CD4-positive, alpha-beta T cell treated with Interleukin-2 at 100 ng/mL for 4 hours (primary cell): ENCODE measurements at regions not wholly inside any gene's neighbourhood (a gene's known extent, or its start where the extent isn't known, plus 50 kb on each side); places are given as distances from the start of the nearest gene placed in this dataset.

Experiments used
- DNase-seq: peaks from one replicate; pipeline ENCODE4 v3.0.0-alpha.2; 2020; ENCODE audit warnings: low spot score

DNA sequence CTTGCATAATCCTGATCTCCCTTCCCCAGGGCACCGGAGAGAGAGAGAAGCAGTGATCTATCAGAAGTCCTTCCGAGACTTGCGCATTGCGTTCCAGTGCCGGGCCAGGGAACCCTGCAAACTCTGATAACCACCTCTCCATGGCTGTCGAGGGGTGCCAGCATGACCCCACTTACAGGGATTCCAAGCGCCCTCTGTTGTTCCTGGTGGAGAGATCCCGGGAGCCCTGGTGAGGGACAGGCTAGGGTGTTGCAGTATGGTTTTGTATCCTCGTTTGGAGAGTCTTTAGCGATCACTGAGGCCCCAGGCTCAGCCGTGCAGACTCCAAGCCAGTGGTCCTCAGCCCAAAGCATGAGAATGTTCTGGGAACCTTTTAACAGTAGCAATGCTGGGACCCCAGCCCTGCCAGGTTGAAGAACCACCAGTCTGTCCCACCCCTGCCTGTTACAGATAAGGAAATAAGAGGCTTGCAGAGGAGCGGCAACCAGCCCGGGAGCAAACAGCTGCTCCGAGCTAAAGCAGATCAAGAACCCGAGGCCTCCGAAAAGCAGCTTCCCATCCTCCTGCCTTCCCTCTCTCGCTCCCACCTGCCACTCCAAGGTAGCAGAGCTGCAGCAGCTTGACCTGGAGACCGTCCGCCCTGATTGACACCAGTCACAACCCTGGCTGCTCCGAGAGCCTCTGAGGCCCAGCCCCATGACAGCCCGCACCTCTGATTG lies 150.3 kb upstream of the RPL38 start:
- no peak for DNase-seq

- no peak for DNase-seq
These were observed 149.8 kb upstream of the RPL38 start for GRCh38 chr17:74053712-74054078.

- no peak for DNase-seq
These were observed 149.2 kb upstream of the RPL38 start for GRCh38 chr17:74054249-74054648.

DNA sequence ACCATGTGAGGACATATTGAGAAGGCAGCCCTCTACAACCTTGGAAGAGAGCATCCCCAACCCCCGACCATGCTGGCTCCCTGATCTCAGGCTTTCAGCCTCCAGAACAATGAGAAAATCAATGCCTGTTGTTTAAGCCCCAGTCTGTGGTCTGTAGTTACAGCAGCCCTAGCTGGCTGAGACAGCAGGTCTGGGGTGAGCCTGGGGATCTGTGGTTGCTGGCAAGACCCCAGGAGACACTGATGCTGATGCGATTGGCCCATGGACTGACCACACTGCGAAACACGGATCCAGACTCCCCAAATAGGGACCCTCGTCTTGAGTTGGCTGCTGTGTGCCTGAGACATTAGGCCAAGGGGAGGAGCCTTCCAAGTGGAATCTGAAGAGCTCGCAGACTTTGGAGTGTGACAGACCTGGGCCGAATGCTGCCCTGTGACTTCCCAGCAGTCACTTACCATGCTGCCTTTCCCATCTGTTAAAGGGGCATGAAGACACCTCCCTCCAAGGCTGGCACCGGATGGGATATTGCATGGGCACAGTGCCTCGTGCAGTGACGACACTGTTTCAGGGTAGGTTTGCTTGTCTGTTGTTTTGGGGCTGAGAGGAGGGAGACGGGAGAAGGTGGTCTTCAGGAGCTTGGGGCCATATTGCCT lies 147.8 kb upstream of the RPL38 start:
- DNase-seq, result no peak

DNA sequence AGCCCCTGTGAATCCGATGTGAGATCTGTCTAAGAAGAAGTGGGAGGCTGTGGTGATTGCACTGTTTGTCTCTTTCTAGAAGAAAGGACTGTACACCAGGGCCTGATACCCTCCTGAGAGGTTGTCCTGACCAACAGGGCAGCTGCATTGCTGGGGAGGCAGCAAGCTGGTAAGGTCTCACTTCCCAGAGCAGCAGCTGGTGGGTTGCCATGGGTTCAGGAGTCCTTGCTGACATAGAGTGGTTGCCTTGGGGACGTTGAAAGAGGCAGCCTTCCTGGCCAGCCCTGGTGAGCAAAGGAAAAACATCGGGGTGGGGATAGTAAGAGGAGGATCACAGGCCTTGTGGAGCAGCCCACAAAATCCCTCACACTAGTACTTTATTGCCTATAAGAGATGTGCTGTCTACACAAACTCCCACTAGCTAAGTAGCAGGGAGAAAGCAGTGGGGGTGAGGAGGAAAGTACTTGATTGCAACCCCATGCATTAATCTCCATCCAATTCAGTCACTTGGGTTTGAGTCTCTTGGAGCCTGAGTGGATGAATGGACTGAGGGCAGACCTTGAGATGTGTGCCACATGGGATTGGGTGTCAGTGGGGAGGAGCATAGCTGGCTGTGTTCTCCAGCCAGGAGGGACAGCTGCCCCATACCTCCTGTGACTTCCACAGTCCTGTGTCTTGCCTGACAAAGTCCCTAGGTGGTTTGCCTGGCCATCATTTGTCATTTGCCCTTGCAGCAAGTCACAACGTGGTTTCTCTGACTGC lies 143.8 kb upstream of the RPL38 start:
- no peak for DNase-seq

DNA sequence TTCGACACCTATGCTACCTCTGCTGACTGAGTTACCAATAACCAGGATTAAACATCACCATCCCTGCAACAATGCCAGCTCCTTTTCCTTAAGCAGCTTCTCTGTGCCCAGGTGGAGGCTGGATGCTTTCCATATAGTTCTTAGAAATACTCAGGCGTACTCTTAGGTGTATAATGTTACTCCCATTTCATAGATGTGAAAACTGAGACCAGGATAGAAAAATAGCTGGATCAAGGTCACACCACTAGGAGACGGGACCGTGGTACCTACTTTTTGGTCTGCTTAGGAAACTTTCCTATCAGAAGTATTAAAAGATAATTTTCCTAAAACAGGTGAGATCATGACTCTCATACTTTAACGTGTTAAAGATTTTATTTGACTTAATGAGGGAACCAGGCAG lies 141.7 kb upstream of the RPL38 start:
- DNase-seq, result no peak

- DNase-seq, result no peak
These were observed 141.2 kb upstream of the RPL38 start for GRCh38 chr17:74062234-74062633.

DNA sequence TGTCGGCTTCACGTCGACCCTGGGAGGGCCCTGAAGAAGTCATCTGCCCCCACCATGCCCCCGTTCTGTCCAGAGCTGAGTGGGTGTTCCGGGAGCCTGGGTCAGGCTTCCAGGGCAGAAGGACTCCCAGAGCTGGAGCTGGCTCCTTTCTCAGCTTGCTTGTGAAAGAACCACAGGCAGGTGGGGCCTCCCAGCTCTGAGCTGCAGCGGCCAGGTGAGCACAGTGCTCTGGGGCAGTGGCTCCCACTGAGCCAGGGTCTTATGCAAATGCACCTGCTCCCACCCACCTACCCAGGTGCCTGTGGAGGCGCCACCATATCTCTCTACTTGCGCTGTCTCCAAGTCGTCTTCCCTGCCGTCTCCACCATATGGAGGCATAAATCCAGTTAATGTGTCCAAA lies 140.0 kb upstream of the RPL38 start:
- DNase-seq, result no peak

DNA sequence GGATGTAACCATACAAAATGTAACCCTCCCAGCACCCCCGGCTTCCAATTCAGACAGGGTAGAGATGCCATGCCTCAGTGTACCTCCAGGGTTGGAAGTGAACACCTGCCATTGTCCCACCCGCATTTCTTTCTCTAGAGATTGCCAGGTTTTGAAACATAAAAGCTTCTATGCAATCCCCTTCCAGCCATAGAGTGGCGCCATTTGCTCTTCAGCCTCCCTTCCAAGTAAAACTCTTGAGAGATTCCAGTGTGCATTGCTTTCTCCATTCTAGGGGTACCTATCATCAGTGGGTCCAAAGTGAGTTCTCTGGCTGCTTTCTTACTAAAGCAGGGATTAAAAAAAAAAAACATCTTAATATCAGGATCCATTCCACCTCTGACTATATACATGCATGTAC lies 133.1 kb upstream of the RPL38 start:
- DNase-seq, result no peak

DNA sequence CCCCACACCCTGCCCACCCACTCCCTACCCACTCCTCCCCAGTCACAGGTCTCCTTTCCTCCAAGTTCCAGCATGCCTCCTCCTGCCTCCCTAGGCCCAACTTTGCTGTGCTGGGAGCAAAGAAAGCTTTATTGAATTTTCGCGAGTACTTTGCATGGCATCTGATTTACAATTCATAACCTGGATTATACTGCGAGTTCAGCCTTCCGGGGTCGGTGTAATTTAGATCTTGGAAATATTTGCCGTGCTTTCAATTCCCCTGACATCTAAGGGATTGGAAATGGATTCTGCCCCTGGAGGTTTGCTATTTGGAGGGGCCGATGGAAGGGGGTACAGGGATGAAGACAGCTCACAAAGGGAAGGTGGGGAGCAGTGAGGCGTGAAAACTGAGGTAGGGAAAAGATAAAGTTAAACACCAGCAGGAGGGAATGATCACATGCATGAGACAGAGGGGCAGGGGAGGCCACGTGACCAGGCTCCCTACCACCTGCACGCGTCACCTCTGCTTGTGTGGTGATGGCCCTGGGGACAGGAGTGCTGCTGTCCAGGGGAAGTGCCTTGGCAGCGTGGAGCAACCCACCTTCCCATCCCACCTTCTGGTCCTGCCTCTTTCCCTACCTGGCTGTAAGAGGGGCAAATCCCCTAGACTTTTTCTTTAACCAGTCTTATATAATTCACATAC lies 132.3 kb upstream of the RPL38 start:
- no peak for DNase-seq

GRCh38 chr17:74072340-74072739 lies 131.1 kb upstream of the RPL38 start:
- DNase-seq, result no peak

DNA sequence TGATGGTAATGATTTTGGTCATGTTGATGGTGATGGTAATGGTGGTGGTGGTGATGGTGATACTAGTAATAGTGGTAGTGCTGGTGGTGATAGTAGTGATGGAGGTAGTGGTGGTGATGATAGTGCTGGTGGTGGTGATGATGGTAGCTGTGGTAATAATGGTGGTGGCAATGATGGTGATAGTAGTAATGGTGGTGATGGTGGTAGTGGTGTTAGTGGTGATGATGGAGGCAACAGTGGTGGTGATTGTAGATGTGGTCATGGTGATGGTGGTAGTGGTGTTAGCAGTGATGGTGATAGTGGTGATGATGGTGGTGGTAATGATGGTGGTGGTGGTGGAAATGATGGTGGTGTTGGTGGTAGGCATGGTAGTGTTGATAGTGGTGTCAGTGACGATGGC lies 127.0 kb upstream of the RPL38 start:
- DNase-seq, result no peak

- DNase-seq, result no peak
These were observed 126.2 kb upstream of the RPL38 start for GRCh38 chr17:74077231-74077630.

- no peak for DNase-seq
These were observed 125.0 kb upstream of the RPL38 start for GRCh38 chr17:74078363-74078941.

DNA sequence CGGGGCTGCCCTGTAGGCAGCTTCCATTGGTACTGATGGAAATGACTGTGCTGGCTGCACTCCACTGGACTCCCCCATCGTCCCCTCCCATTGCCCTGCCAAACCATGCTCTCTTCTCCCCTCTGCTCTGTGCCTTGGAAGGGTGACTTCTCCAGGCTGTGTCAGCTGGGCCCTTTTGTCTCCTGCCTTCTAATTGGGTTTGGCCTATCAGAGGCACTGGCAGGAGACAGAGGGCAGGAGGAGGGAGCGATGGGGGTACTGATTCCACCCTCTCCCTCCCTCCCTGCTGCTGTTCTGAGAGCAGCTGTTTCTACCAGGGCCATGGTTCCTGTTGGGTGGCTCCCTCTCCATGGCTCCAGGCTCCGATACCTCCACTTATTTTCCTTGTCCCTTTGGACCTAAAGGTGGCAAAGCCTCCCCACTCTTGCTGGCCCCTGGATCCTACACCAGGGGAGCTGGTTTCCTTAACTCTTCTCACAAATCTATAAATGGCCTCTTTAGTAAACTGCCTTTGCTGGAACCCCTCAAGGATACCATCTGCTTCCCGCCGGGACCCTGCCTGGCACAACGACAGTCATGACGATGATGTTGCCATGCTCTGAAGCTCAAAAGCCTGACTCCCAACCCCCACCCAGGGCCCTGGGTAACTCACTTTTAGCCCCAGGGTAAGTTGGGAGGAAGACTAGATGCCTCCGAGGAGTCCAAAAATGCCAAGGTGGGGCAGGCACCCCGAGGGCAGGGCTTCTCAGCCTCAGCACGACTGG lies 123.8 kb upstream of the RPL38 start:
- DNase-seq, result no peak

- DNase-seq, result no peak
These were observed 122.6 kb upstream of the RPL38 start for GRCh38 chr17:74080656-74081582.

GRCh38 chr17:74082886-74083285 lies 120.6 kb upstream of the RPL38 start:
- no peak for DNase-seq

DNA sequence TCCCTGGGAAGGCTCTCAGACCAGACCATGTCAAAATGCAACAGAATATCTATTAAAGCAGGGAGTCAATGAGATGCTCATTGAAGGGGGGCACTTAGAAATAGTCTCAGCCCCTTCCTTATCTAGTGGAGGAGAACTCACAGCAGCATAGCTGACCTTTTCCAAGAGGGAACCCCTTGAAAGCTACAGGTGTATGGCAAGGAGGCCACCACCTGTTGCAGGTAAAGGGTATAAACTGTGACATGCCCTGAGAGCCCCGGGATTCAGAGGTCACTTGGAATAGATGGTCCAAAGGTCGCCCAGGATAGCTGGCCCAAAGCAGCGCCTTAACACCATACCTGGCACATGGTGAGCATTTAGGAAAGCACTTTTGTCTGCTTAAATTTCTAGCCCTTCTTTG lies 120.2 kb upstream of the RPL38 start:
- no peak for DNase-seq

- no peak for DNase-seq
These were observed 118.0 kb upstream of the RPL38 start for GRCh38 chr17:74085434-74085833.

GRCh38 chr17:74087002-74087585 lies 116.4 kb upstream of the RPL38 start:
- DNase-seq, result no peak
